ENCODE measurements at regions not wholly inside any gene's neighbourhood (a gene's known extent, or its start where the extent isn't known, plus 50 kb on each side); places are given as distances from the start of the nearest gene placed in this dataset.

DNA sequence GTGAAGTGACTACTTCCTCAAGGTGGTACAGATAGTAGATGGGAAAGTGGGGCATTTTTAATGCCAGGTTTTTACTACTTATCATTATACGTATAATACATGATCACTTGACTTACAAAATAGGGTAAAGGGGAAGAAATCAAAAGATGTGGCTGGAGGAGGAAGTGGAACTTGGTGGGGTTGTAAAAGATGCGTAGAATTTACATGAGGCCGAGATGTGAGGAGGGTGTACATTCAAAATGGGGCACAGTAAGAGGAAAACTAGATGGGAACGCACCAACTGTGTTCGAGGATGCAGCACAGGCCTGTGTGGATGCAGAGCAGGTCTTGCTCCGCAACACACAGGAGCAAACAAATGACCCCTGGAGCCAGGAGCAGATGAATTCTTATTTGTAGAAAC is 403.3 kb downstream of the TXNL1 start:
- no peak overlapping the region for H3K27ac ChIP-seq
- no peaks in the 10 kb centered on the region for H3K4me1 ChIP-seq
- ATAC-seq (ENCODE audit: low FRiP score in 2 of 2) (no peak), DNase-seq (no peak)
- peaks cover 0 to 4% (median 1%) of the 10 kb centered on the region in 4 donors for H3K9me3 ChIP-seq
- TF ChIP-seq, protein P1, sequence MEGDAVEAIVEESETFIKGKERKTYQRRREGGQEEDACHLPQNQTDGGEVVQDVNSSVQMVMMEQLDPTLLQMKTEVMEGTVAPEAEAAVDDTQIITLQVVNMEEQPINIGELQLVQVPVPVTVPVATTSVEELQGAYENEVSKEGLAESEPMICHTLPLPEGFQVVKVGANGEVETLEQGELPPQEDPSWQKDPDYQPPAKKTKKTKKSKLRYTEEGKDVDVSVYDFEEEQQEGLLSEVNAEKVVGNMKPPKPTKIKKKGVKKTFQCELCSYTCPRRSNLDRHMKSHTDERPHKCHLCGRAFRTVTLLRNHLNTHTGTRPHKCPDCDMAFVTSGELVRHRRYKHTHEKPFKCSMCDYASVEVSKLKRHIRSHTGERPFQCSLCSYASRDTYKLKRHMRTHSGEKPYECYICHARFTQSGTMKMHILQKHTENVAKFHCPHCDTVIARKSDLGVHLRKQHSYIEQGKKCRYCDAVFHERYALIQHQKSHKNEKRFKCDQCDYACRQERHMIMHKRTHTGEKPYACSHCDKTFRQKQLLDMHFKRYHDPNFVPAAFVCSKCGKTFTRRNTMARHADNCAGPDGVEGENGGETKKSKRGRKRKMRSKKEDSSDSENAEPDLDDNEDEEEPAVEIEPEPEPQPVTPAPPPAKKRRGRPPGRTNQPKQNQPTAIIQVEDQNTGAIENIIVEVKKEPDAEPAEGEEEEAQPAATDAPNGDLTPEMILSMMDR (IDR thresholded peaks at IDR 0.05) = no peak
- TF ChIP-seq POLR2A (IDR thresholded peaks at IDR 0.05) (no peak), POLR2AphosphoS5 (IDR thresholded peaks at IDR 0.05) (no peak), EP300 (IDR thresholded peaks at IDR 0.05) (no peak)
- WGBS, 2 donors = 60 to 85% methylated on average over 6 of the region's 6 CpGs
- no peak overlapping the region for H3K4me3 ChIP-seq
- H3K27me3 ChIP-seq = no peaks in the 10 kb centered on the region
- H3K36me3 ChIP-seq = no peaks in the 10 kb centered on the region

GRCh38 chr18:56233595-56233994 is 404.8 kb downstream of the TXNL1 start:
- H3K4me1 ChIP-seq = no peaks in the 10 kb centered on the region
- 74 to 75% methylated on average over 2 of the region's 2 CpGs for WGBS, 2 donors
- H3K27me3 ChIP-seq = no peaks in the 10 kb centered on the region
- TF ChIP-seq, protein P1 (IDR thresholded peaks at IDR 0.05) = no peak
- no peak for TF ChIP-seq POLR2A (IDR thresholded peaks at IDR 0.05)
- no peak for TF ChIP-seq EP300 (IDR thresholded peaks at IDR 0.05)
- TF ChIP-seq POLR2AphosphoS5 (IDR thresholded peaks at IDR 0.05) = no peak
- H3K27ac ChIP-seq = no peak overlapping the region
- no peaks in the 10 kb centered on the region for H3K36me3 ChIP-seq
- peaks cover 0 to 4% (median 1%) of the 10 kb centered on the region in 4 donors for H3K9me3 ChIP-seq
- DNase-seq (no peak), ATAC-seq (ENCODE audit: low FRiP score in 2 of 2) (peak in 1 of 2 donors; percentile 89)
- H3K4me3 ChIP-seq = no peak overlapping the region

DNA sequence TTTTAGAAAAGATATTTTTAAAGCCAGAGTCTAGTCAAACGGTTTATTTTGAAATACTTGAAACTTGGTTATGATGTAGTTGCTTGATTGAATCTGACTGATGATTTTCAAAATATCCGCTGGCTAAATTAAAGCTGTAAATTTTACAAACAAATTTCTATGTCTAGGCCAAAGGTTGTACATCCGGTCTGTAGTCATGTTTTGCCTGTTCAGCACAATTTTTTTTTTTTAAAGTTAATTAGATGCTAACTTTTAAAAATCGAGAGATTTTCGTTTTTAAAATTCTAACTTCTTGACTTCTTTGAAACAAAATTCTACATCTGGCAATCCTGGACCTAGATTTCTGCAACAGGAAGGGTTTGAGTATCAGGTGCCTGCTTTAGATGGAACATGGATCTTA is 412.4 kb downstream of the TXNL1 start:
- 79 to 81% methylated on average over 5 of the region's 5 CpGs for WGBS, 2 donors
- Histone ChIP-seq H3K36me3 (no peaks in the 10 kb centered on the region), H3K27ac (no peak overlapping the region), H3K27me3 (no peaks in the 10 kb centered on the region), H3K4me1 (no peaks in the 10 kb centered on the region), H3K4me3 (no peak overlapping the region), H3K9me3 (peaks cover 0 to 2% (median 0%) of the 10 kb centered on the region in 4 donors)
- DNase-seq = no peak
- TF ChIP-seq EP300 (IDR thresholded peaks at IDR 0.05) = no peak
- TF ChIP-seq POLR2AphosphoS5 (IDR thresholded peaks at IDR 0.05) = no peak
- no peak for TF ChIP-seq POLR2A (IDR thresholded peaks at IDR 0.05)
- TF ChIP-seq, protein P1 (IDR thresholded peaks at IDR 0.05) = no peak
- ATAC-seq (ENCODE audit: low FRiP score in 2 of 2) = no peak

- H3K9me3 ChIP-seq = no peaks in the 10 kb centered on the region
- ATAC-seq (ENCODE audit: low FRiP score in 2 of 2) (no peak), DNase-seq (no peak)
- no peaks in the 10 kb centered on the region for H3K4me1 ChIP-seq
- WGBS, 2 donors = 69 to 78% methylated on average over 8 of the region's 8 CpGs
- H3K27me3 ChIP-seq = no peaks in the 10 kb centered on the region
- no peak overlapping the region for H3K4me3 ChIP-seq
- H3K27ac ChIP-seq = no peak overlapping the region
- no peaks in the 10 kb centered on the region for H3K36me3 ChIP-seq
- TF ChIP-seq, protein P1 (IDR thresholded peaks at IDR 0.05) = no peak
- TF ChIP-seq EP300 (IDR thresholded peaks at IDR 0.05) (no peak), POLR2AphosphoS5 (IDR thresholded peaks at IDR 0.05) (no peak), POLR2A (IDR thresholded peaks at IDR 0.05) (no peak)
Measured at GRCh38 chr18:56224669-56225561, 413.5 kb downstream of the TXNL1 start.
